Neural progenitor cell (in vitro differentiated cells): ENCODE measurements at regions not wholly inside any gene's neighbourhood (a gene's known extent, or its start where the extent isn't known, plus 50 kb on each side); places are given as distances from the start of the nearest gene placed in this dataset.

ENCODE experiments used
- EZH2phosphoT487 ChIP-seq: fragments of 200-600 bp; sonication (generic); IDR thresholded peaks from 2 replicates; pipeline ENCODE4 v1.6.1; 2017; ENCODE audit warnings: antibody characterized with exemption
- TF ChIP-seq, protein P1 (sequence below): fragments of 200-600 bp; sonication (generic); IDR thresholded peaks from 2 replicates; pipeline ENCODE4 v1.5.1; 2017; ENCODE audit warnings: antibody characterized with exemption, mild to moderate bottlenecking

GRCh38 chr1:188023206-188023605 lies 1194.5 kb downstream of the PLA2G4A start:
- TF ChIP-seq, protein P1, sequence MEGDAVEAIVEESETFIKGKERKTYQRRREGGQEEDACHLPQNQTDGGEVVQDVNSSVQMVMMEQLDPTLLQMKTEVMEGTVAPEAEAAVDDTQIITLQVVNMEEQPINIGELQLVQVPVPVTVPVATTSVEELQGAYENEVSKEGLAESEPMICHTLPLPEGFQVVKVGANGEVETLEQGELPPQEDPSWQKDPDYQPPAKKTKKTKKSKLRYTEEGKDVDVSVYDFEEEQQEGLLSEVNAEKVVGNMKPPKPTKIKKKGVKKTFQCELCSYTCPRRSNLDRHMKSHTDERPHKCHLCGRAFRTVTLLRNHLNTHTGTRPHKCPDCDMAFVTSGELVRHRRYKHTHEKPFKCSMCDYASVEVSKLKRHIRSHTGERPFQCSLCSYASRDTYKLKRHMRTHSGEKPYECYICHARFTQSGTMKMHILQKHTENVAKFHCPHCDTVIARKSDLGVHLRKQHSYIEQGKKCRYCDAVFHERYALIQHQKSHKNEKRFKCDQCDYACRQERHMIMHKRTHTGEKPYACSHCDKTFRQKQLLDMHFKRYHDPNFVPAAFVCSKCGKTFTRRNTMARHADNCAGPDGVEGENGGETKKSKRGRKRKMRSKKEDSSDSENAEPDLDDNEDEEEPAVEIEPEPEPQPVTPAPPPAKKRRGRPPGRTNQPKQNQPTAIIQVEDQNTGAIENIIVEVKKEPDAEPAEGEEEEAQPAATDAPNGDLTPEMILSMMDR: no peak
- TF ChIP-seq EZH2phosphoT487: no peak
